ENCODE measurements at regions not wholly inside any gene's neighbourhood (a gene's known extent, or its start where the extent isn't known, plus 50 kb on each side); places are given as distances from the start of the nearest gene placed in this dataset.

DNA sequence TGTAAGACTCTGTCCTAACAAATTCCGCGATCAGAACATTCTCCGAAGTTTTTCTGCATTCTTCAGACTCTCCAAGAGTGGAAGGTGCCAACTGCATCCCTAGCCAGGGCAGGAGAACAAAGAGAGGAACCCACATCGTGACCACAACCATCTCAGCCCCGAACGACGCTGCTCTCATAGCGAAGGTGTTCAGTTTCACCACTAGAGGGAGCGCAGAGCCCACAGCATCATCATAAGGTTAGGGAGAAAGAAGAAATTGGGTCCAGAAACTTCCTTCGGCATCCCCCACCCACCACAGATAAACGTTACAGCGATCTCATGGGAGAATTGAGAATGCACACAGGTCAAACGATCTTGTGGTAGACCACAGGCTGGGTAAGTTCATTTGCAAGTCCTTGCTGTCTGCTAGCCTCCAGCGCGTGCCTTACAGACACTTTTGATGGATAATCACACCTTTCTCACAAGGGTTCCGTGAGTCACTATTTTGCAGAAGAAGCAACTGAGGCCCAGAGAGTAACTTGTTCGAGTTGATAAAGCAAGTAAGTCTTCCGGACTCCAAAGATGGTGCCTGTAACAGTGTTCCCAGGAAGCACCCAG, 53.7 kb upstream of the ARL4C start:
- TF ChIP-seq, protein P1, sequence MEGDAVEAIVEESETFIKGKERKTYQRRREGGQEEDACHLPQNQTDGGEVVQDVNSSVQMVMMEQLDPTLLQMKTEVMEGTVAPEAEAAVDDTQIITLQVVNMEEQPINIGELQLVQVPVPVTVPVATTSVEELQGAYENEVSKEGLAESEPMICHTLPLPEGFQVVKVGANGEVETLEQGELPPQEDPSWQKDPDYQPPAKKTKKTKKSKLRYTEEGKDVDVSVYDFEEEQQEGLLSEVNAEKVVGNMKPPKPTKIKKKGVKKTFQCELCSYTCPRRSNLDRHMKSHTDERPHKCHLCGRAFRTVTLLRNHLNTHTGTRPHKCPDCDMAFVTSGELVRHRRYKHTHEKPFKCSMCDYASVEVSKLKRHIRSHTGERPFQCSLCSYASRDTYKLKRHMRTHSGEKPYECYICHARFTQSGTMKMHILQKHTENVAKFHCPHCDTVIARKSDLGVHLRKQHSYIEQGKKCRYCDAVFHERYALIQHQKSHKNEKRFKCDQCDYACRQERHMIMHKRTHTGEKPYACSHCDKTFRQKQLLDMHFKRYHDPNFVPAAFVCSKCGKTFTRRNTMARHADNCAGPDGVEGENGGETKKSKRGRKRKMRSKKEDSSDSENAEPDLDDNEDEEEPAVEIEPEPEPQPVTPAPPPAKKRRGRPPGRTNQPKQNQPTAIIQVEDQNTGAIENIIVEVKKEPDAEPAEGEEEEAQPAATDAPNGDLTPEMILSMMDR (conservative IDR thresholded peaks at IDR 0.05; ENCODE audit: low read depth, low read length): peak; percentile 94
- TF ChIP-seq EZH2phosphoT487 (IDR thresholded peaks at IDR 0.05; ENCODE audit: borderline replicate concordance, low read length): no peak
- TF ChIP-seq EZH2 (IDR thresholded peaks at IDR 0.05; ENCODE audit: low read length, unreplicated experiment): no peak
